22Rv1 (cell line): ENCODE measurements at regions not wholly inside any gene's neighbourhood (a gene's known extent, or its start where the extent isn't known, plus 50 kb on each side); places are given as distances from the start of the nearest gene placed in this dataset.
"Not testable (repeated sequence)": the region's sequence is repeated elsewhere in the genome, so short reads cannot be mapped to it uniquely, and the experiment has no call there.

Experiments used
- H3K27ac ChIP-seq: fragments of 450-650 bp; 2 replicates; pipeline ENCODE4 v1.5.1; 2017
- ZFX ChIP-seq: fragments of 450-650 bp; IDR thresholded peaks from 2 replicates; pipeline ENCODE4 v1.6.1; 2017; ENCODE audit warnings: antibody characterized with exemption, borderline replicate concordance
- TF ChIP-seq, protein P1 (sequence below): fragments of 450-650 bp; IDR thresholded peaks from 2 replicates; pipeline ENCODE4 v1.5.1; 2017; ENCODE audit warnings: mild to moderate bottlenecking

DNA sequence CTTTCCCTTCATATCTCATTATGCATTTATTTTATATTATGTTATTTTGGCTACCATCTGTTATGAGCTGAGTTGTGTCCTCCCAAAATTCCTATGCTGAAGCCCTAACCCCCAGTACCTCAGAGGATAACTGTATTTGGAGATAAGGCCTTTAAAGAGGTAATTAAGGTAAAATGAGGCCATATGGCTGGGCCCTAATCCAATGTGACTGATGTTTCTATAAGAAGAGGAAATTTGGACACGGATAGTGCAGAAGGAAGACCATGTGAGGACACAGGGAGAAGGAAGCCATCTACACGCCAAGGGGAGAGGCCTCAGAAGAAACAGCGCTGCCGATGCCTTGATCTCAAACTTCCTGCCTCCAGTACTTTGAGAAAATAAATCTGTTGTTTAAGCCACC, 557.7 kb upstream of the CDH5 start:
- no peak overlapping the region for H3K27ac ChIP-seq
- no peak for TF ChIP-seq ZFX
- TF ChIP-seq, protein P1, sequence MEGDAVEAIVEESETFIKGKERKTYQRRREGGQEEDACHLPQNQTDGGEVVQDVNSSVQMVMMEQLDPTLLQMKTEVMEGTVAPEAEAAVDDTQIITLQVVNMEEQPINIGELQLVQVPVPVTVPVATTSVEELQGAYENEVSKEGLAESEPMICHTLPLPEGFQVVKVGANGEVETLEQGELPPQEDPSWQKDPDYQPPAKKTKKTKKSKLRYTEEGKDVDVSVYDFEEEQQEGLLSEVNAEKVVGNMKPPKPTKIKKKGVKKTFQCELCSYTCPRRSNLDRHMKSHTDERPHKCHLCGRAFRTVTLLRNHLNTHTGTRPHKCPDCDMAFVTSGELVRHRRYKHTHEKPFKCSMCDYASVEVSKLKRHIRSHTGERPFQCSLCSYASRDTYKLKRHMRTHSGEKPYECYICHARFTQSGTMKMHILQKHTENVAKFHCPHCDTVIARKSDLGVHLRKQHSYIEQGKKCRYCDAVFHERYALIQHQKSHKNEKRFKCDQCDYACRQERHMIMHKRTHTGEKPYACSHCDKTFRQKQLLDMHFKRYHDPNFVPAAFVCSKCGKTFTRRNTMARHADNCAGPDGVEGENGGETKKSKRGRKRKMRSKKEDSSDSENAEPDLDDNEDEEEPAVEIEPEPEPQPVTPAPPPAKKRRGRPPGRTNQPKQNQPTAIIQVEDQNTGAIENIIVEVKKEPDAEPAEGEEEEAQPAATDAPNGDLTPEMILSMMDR, result no peak

DNA sequence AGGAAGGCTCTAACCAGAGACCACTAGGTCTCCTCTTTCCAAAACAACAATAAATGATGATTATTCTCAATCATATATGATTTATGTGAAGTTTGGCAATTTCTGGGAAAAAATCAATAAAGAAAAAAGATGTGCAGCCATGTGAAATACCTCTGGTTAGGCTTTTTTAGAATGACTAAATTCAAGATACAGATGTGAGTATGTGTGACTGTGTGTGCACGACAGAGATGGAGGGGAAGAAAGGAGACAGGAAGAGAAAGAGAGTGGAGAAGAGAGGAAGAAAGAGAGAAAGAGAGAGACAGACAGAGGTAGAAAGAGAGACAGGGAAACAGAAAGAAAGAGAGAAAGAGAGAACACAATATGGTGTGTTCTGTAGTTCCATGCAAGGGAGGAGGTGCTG, 558.6 kb upstream of the CDH5 start:
- no peak overlapping the region for H3K27ac ChIP-seq
- no peak for TF ChIP-seq ZFX
- TF ChIP-seq, protein P1, result no peak

DNA sequence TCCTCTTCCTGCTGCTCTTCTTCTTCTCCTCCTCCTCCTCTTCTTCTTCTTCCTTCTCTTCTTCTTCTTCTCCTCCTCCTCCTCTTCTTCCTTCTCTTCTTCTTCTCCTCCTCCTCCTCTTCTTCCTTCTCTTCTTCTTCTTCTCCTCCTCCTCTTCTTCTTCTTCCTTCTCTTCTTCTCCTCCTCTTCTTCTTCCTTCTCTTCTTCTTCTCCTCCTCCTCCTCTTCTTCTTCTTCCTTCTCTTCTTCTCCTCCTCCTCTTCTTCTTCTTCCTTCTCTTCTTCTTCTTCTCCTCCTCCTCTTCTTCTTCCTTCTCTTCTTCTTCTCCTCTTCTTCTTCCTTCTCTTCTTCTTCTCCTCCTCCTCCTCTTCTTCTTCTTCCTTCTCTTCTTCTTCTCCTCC, 560.8 kb upstream of the CDH5 start:
- not testable (repeated sequence) for H3K27ac ChIP-seq

DNA sequence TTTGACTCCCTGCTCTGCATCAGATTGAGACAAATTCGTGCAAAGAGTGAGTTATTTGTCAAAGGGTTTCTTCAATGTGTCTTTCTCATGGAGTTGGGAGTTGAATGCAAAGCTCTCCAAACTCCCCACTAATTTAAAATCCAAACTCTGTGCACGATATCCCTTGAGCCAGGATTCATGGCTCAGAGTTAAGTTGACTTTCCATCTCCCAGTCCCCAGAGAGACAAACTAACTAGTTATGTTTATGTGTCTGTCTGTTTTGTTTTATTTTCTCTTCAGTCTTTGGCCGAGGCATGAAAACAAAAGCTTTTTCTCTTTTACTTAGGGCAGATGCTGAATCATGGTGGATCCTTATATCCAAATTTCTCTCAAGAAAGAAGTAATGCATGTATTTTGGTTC, 570.0 kb upstream of the CDH5 start:
- no peak for TF ChIP-seq ZFX
- TF ChIP-seq, protein P1, result no peak

DNA sequence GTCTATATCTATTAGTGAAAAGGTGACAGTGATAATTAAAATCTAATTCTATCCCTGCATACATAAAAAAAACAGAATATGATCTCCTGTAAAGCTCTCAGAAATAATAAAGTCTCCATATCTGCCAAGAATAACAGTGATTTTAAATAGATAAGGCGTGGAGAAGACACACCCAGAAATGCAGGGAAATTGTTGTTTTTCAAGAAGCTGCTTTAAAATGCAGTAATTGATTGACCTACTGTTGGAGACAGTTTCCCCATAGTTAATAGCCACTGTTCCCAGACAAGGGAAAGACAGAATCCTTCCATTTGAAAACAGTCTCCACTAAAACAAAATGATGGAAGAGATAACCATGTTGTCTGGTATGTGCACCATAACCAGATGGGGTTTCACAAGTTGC, 571.5 kb upstream of the CDH5 start:
- TF ChIP-seq, protein P1, result no peak
- TF ChIP-seq ZFX, result no peak
- no peak overlapping the region for H3K27ac ChIP-seq

More for the DNA sequence above, 570.0 kb upstream of the CDH5 start:
- H3K27ac ChIP-seq, result no peak overlapping the region

DNA sequence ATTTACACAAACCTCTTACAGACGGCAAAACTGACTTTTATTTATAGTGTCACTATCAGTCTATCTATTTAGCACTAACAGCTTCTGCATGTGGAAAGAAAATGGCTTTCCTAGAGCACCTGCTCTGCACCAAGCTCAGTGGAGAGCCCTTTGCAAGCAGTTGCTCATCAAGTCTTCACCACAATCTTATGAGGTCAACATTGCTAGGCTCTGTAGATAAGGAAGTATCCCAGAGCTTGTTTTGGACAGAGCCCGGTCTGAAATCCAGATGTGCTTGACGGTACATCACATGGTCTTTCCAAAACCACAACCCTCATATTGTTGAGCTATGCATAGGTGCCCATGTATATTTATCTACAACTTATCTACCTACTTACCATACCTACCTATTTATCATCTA, 572.7 kb upstream of the CDH5 start:
- TF ChIP-seq, protein P1, result no peak
- no peak overlapping the region for H3K27ac ChIP-seq

DNA sequence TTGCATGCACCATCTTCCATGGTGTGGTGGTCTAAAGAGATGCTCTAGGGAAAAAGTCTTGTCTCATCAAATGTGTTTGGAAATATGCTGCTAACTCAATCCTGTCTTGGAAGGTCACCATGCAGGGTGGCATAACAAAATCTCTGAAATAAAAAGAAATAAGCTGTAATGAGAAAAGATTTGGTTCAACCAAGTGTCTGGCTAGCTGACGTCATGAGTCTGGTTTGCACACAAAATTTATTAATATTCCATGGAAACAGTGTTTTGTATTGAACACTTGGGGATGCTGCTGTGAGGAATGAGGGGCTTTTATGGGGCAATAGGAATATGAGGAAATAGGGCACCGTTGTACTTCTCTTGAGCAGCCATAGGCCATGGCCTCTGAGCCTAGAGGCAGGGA, 575.7 kb upstream of the CDH5 start:
- no peak for TF ChIP-seq ZFX
- TF ChIP-seq, protein P1, result no peak
- H3K27ac ChIP-seq, result no peak overlapping the region

DNA sequence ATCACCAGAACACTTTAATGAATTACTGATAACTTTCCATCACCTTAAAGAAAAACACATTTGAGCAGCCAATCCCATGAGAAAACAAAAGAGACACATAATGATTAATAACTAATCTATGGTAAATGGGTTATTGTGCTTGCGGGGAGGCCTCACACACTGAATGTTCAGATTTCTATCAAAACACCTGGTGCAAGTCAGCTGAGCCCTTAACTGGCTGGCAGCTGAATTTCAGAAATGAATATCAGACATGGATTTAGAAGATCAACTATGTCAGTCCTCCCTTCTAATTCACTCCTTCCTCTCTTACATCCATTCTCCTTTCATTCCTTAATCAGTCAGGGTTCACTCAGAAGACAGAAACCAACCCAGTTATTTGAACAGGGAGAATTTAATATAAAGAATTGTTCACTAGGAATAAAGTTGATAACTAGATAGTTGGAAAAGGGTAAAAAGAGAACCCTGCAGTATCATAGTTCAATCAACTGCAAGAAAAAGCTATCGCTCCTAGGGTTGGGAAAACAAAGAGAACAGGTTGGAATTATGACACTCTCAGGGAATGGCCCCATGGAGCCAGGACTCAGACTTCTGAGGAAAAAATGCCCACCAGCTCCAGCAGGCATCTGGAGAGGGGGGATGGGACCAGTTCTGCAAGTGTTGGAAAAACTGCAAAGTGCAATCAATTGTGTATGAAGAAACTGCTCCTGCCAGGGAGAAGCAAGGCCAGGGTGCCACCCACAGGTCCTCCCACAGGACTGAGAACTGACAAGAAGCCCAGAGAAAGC, 577.1 kb upstream of the CDH5 start:
- TF ChIP-seq, protein P1, result no peak
- no peak for TF ChIP-seq ZFX
- no peak overlapping the region for H3K27ac ChIP-seq
